ENCODE measurements at regions not wholly inside any gene's neighbourhood (a gene's known extent, or its start where the extent isn't known, plus 50 kb on each side); places are given as distances from the start of the nearest gene placed in this dataset.

GRCh38 chr1:101316256-101316655 lies 79.4 kb downstream of the S1PR1 start:
- Mint-ChIP-seq H3K36me3 (ENCODE audit: unreplicated experiment) (peaks cover 4% of the 10 kb centered on the region), H3K4me3 (ENCODE audit: unreplicated experiment) (no peak overlapping the region), H3K27me3 (ENCODE audit: unreplicated experiment) (peaks cover 4% of the 10 kb centered on the region), H3K9me3 (ENCODE audit: unreplicated experiment) (peaks cover 3% of the 10 kb centered on the region), H3K27ac (ENCODE audit: unreplicated experiment) (no peak overlapping the region), H3K4me1 (ENCODE audit: low read depth, unreplicated experiment) (no peaks in the 10 kb centered on the region)
- TF ChIP-seq, protein P1, sequence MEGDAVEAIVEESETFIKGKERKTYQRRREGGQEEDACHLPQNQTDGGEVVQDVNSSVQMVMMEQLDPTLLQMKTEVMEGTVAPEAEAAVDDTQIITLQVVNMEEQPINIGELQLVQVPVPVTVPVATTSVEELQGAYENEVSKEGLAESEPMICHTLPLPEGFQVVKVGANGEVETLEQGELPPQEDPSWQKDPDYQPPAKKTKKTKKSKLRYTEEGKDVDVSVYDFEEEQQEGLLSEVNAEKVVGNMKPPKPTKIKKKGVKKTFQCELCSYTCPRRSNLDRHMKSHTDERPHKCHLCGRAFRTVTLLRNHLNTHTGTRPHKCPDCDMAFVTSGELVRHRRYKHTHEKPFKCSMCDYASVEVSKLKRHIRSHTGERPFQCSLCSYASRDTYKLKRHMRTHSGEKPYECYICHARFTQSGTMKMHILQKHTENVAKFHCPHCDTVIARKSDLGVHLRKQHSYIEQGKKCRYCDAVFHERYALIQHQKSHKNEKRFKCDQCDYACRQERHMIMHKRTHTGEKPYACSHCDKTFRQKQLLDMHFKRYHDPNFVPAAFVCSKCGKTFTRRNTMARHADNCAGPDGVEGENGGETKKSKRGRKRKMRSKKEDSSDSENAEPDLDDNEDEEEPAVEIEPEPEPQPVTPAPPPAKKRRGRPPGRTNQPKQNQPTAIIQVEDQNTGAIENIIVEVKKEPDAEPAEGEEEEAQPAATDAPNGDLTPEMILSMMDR (IDR thresholded peaks at IDR 0.05; ENCODE audit: partially characterized antibody, unreplicated experiment) = no peak
- DNase-seq = no peak

GRCh38 chr1:101316799-101317198 lies 80.0 kb downstream of the S1PR1 start:
- H3K36me3 Mint-ChIP-seq (ENCODE audit: unreplicated experiment) = peaks cover 4% of the 10 kb centered on the region
- peaks cover 3% of the 10 kb centered on the region for H3K9me3 Mint-ChIP-seq (ENCODE audit: unreplicated experiment)
- no peaks in the 10 kb centered on the region for H3K4me1 Mint-ChIP-seq (ENCODE audit: low read depth, unreplicated experiment)
- peaks cover 4% of the 10 kb centered on the region for H3K27me3 Mint-ChIP-seq (ENCODE audit: unreplicated experiment)
- H3K4me3 Mint-ChIP-seq (ENCODE audit: unreplicated experiment) = no peak overlapping the region
- TF ChIP-seq, protein P1 (IDR thresholded peaks at IDR 0.05; ENCODE audit: partially characterized antibody, unreplicated experiment) = no peak
- H3K27ac Mint-ChIP-seq (ENCODE audit: unreplicated experiment) = no peak overlapping the region
- no peak for DNase-seq

DNA sequence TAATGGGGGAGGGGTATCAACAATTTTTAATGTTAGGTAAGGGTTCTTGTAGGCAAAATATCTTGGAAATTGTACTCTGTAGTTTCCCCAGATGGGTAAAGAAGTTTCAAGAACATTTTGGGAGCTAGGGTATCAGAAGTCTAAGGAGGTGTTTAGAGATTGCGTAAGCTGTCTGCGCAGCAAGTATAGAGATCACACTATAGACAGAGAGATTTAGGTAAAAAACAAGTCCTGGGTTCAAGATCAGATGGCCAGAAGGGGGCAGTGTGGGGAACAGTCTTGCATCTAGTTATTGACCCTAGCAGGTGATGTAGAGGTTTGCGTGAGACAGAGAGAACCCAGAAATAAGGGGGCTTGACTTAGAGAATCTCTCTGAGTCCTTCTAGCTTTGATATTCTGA lies 80.8 kb downstream of the S1PR1 start:
- Mint-ChIP-seq H3K4me3 (ENCODE audit: unreplicated experiment) (no peak overlapping the region), H3K9me3 (ENCODE audit: unreplicated experiment) (peaks cover 2% of the 10 kb centered on the region), H3K27me3 (ENCODE audit: unreplicated experiment) (peaks cover 3% of the 10 kb centered on the region), H3K36me3 (ENCODE audit: unreplicated experiment) (peaks cover 3% of the 10 kb centered on the region), H3K27ac (ENCODE audit: unreplicated experiment) (no peak overlapping the region), H3K4me1 (ENCODE audit: low read depth, unreplicated experiment) (no peaks in the 10 kb centered on the region)
- no peak for DNase-seq
- TF ChIP-seq, protein P1 (IDR thresholded peaks at IDR 0.05; ENCODE audit: partially characterized antibody, unreplicated experiment) = peak; percentile 27

- TF ChIP-seq, protein P1 (IDR thresholded peaks at IDR 0.05; ENCODE audit: partially characterized antibody, unreplicated experiment) = no peak
- Mint-ChIP-seq H3K9me3 (ENCODE audit: unreplicated experiment) (no peaks in the 10 kb centered on the region), H3K4me1 (ENCODE audit: low read depth, unreplicated experiment) (no peaks in the 10 kb centered on the region), H3K4me3 (ENCODE audit: unreplicated experiment) (no peak overlapping the region), H3K36me3 (ENCODE audit: unreplicated experiment) (no peaks in the 10 kb centered on the region), H3K27me3 (ENCODE audit: unreplicated experiment) (no peaks in the 10 kb centered on the region), H3K27ac (ENCODE audit: unreplicated experiment) (no peak overlapping the region)
- no peak for DNase-seq
Observed at GRCh38 chr1:101323535-101323934, 86.7 kb downstream of the S1PR1 start.

DNA sequence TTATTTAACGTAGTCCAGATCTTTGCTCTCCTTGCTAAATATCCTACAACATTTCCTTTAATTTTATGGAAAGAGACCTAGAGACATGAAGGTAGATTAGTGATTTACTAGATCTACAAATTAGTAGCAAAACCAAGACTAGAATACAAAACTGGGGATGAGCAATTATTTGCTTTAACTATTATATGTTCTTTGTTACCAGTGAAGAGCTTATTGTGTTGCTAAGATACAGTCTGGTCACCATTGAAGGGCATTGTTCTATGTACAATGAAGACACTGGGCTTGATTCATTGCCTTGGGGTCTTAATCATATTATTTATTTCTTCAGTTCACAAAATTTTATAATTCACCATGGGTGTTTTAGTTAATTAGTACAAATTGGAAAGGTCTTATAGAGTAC lies 88.3 kb downstream of the S1PR1 start:
- DNase-seq = no peak
- H3K9me3 Mint-ChIP-seq (ENCODE audit: unreplicated experiment) = no peaks in the 10 kb centered on the region
- no peaks in the 10 kb centered on the region for H3K36me3 Mint-ChIP-seq (ENCODE audit: unreplicated experiment)
- H3K27ac Mint-ChIP-seq (ENCODE audit: unreplicated experiment) = no peak overlapping the region
- no peaks in the 10 kb centered on the region for H3K27me3 Mint-ChIP-seq (ENCODE audit: unreplicated experiment)
- TF ChIP-seq, protein P1 (IDR thresholded peaks at IDR 0.05; ENCODE audit: partially characterized antibody, unreplicated experiment) = no peak
- no peak overlapping the region for H3K4me3 Mint-ChIP-seq (ENCODE audit: unreplicated experiment)
- H3K4me1 Mint-ChIP-seq (ENCODE audit: low read depth, unreplicated experiment) = no peaks in the 10 kb centered on the region

Data from glutamatergic neuron (in vitro differentiated cells).